ENCODE measurements at regions not wholly inside any gene's neighbourhood (a gene's known extent, or its start where the extent isn't known, plus 50 kb on each side); places are given as distances from the start of the nearest gene placed in this dataset.

DNA sequence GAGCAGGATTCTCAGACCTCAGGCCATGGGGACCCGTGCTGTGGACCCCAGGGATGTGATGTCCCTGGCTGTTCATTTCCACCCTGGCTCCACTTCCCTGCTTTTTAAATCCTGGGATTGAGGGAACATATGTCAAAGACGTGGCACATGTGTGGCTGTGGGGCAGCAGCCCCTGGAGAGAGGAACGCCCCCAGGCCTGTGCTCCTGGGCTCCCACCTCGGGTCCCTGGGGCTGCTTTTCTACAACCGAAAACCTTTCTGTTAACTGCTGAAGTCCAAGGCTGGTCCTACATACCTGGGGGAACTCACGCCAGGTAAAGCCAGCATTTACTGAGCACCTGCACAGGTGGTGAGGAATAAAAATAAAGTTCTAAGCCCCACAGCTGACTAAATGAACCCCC, 102.3 kb upstream of the FRMD1 start:
- intact Hi-C loops (cut with DNase I; ENCODE audit: low total_unique reads): no loop called here
- DNase-seq (no peak), ATAC-seq (no peak)
- Histone ChIP-seq H3K27me3 (no peaks in the 10 kb centered on the region), H3K9me3 (no peaks in the 10 kb centered on the region), H3K27ac (no peak overlapping the region), H3K4me1 (no peaks in the 10 kb centered on the region), H3K4me3 (no peak overlapping the region), H3K36me3 (no peaks in the 10 kb centered on the region)
- TF ChIP-seq CTCF (IDR thresholded peaks at IDR 0.05 in 4 of 5, conservative IDR thresholded peaks at IDR 0.05 in 1 of 5) (no peak), POLR2A (IDR thresholded peaks at IDR 0.05) (no peak)
- in situ Hi-C loops (cut with MboI; ENCODE audit: low sequenced_read_pairs in 4 of 4): no loop called here

DNA sequence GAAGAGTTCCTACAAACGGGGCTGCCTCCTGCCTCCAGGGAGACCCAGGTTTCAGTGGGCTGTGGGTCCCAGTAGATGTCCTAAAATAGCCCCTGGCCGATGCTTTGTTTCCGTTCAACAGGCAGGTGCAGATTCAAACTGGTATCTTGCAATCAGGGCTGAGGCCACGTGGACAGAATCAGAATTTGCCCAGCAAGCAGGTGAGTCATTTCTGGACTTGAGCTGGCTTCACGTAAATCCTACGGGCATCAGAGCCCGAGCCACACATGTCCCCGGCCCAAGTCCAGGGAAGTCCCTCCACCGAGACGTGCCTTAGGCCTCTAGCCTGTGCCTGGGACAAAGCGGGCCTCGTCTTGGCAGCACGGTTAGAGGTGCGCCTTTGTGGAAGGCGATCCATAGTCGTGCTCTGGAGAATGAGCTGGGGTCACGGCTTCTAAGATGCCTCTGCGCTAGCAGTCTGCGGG, 101.6 kb upstream of the FRMD1 start:
- intact Hi-C loops (cut with DNase I; ENCODE audit: low total_unique reads) (no loop called here), in situ Hi-C loops (cut with MboI; ENCODE audit: low sequenced_read_pairs in 4 of 4) (no loop called here)
- DNase-seq: no peak
- H3K27ac ChIP-seq: no peak overlapping the region
- no peaks in the 10 kb centered on the region for H3K27me3 ChIP-seq
- H3K4me1 ChIP-seq: no peaks in the 10 kb centered on the region
- TF ChIP-seq CTCF (IDR thresholded peaks at IDR 0.05 in 4 of 5, conservative IDR thresholded peaks at IDR 0.05 in 1 of 5) (no peak), POLR2A (IDR thresholded peaks at IDR 0.05) (no peak)
- no peak for ATAC-seq
- no peak overlapping the region for H3K4me3 ChIP-seq
- H3K9me3 ChIP-seq: no peaks in the 10 kb centered on the region
- no peaks in the 10 kb centered on the region for H3K36me3 ChIP-seq

GRCh38 chr6:168179702-168180382, 100.8 kb upstream of the FRMD1 start:
- TF ChIP-seq POLR2A (IDR thresholded peaks at IDR 0.05) (no peak), CTCF (IDR thresholded peaks at IDR 0.05 in 4 of 5, conservative IDR thresholded peaks at IDR 0.05 in 1 of 5) (no peak)
- no peaks in the 10 kb centered on the region for H3K4me1 ChIP-seq
- intact Hi-C loops (cut with DNase I; ENCODE audit: low total_unique reads) (no loop called here), in situ Hi-C loops (cut with MboI; ENCODE audit: low sequenced_read_pairs in 4 of 4) (no loop called here)
- H3K27me3 ChIP-seq: no peaks in the 10 kb centered on the region
- no peak overlapping the region for H3K27ac ChIP-seq
- no peaks in the 10 kb centered on the region for H3K36me3 ChIP-seq
- DNase-seq (no peak), ATAC-seq (no peak)
- H3K4me3 ChIP-seq: no peak overlapping the region
- no peaks in the 10 kb centered on the region for H3K9me3 ChIP-seq

DNA sequence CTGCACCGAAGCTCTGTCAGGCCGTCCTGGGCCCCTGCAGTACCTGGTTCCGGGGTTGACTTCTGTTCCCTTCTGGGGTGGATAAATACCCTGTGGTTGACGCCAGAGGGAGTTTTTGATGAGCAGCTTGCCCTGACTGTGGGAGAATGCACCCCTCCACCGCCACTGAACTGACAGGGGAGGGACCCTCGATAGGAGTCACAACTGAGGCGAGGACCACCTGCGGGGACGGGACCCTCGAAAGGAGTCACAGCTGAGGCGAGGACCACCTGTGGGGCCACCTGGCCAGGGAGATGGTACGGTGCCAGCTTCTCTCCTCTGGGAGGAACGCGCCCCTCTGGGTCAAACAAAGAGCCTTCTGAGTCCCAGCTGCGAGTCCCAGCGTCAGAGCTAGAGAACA, 100.1 kb upstream of the FRMD1 start:
- Histone ChIP-seq H3K27ac (no peak overlapping the region), H3K27me3 (no peaks in the 10 kb centered on the region), H3K36me3 (no peaks in the 10 kb centered on the region), H3K9me3 (no peaks in the 10 kb centered on the region), H3K4me3 (no peak overlapping the region), H3K4me1 (no peaks in the 10 kb centered on the region)
- in situ Hi-C loops (cut with MboI; ENCODE audit: low sequenced_read_pairs in 4 of 4) (no loop called here), intact Hi-C loops (cut with DNase I; ENCODE audit: low total_unique reads) (no loop called here)
- DNase-seq: no peak
- TF ChIP-seq CTCF (IDR thresholded peaks at IDR 0.05 in 4 of 5, conservative IDR thresholded peaks at IDR 0.05 in 1 of 5): no peak
- no peak for TF ChIP-seq POLR2A (IDR thresholded peaks at IDR 0.05)
- ATAC-seq: no peak

Data from gastrocnemius medialis (tissue), 4 donors.